A549 (cell line): ENCODE measurements at regions not wholly inside any gene's neighbourhood (a gene's known extent, or its start where the extent isn't known, plus 50 kb on each side); places are given as distances from the start of the nearest gene placed in this dataset.
A peak's percentile ranks its signal among the peaks of the same experiment; 100 is the strongest.

Source experiments
- ATAC-seq, 2 experiments: fragments of 200-7000 bp in 1 of 2; fragments of >200 bp in 1 of 2; cut with Nextera tagmentation in 1 of 2; cut with Tn5 transposase in 1 of 2; 3 replicates each; pipeline versions ENCODE4 v1.8.0 to v1.9.1; 2018 to 2020; ENCODE audit warnings: mild to moderate bottlenecking in 1 of 2, moderate library complexity in 1 of 2
- CTCF ChIA-PET: fragments of 300-600 bp; sonication (Branson Sonifier 250); formaldehyde crosslinking; extraction: SDS; loops from one replicate; lab custom pipeline; 2021; ENCODE audit warnings: antibody characterized with exemption, inconsistent platforms; lab: Yijun Ruan, JAX
- POLR2A ChIA-PET: fragments of 350-600 bp; formaldehyde crosslinking; extraction: SDS; loops from one replicate; lab custom pipeline; 2021; ENCODE audit warnings: antibody characterized with exemption, inconsistent platforms; lab: Yijun Ruan, JAX
- DNase-seq, 2 experiments: peaks; one replicate each; pipeline versions ENCODE4 v3.0.0 to v3.0.0-alpha.2; 2011 to 2016; ENCODE audit warnings: low read depth in 1 of 2, low spot score in 1 of 2
- FAIRE-seq: peaks from 2 replicates; lab custom pipeline; 2011; peaks lifted over from hg19 to GRCh38; lab: Jason Lieb, UNC
- H3K27ac ChIP-seq, 2 experiments: fragments of >200 bp; sonication (Bioruptor Twin); formaldehyde crosslinking; 3 replicates each; pipeline ENCODE4 v1.5.1; 2016 to 2017
- H3K4me1 ChIP-seq: fragments of >200 bp; sonication (Bioruptor Twin); formaldehyde crosslinking; 3 replicates; pipeline ENCODE4 v1.6.1; 2016
- H3K4me2 ChIP-seq: fragments of >200 bp; sonication (Bioruptor Twin); formaldehyde crosslinking; 3 replicates; pipeline ENCODE4 v1.6.1; 2016
- H3K4me3 ChIP-seq: fragments of >200 bp; sonication (Bioruptor Twin); formaldehyde crosslinking; 3 replicates; pipeline ENCODE4 v1.5.1; 2016
- H3K9me3 ChIP-seq: fragments of >200 bp; sonication (Bioruptor Twin); formaldehyde crosslinking; 3 replicates; pipeline ENCODE4 v1.6.1; 2016
- BHLHE40 ChIP-seq: IDR thresholded peaks from 2 replicates; pipeline ENCODE4 v1.6.1; 2012; ENCODE audit warnings: low read depth, low read length, inconsistent platforms
- CHD4 ChIP-seq: fragments of 200-600 bp; sonication (generic); IDR thresholded peaks from 2 replicates; pipeline ENCODE4 v1.6.1; 2016; ENCODE audit warnings: antibody characterized with exemption, mild to moderate bottlenecking, borderline replicate concordance
- HEYL ChIP-seq: fragments of 250-450 bp; sonication (Bioruptor Pico); IDR thresholded peaks from 2 replicates; pipeline ENCODE4 v1.8.0; 2021; ENCODE audit warnings: mild to moderate bottlenecking, moderate library complexity
- HOXA7 ChIP-seq: fragments of 250-450 bp; sonication (Bioruptor Pico); IDR thresholded peaks from 2 replicates; pipeline ENCODE4 v1.5.0; 2020; ENCODE audit warnings: mild to moderate bottlenecking, moderate library complexity
- JUNB ChIP-seq: fragments of >200 bp; sonication (Bioruptor Twin); formaldehyde crosslinking; IDR thresholded peaks from 2 replicates; pipeline ENCODE4 v1.6.1; 2016
- KDM1A ChIP-seq: fragments of 200-600 bp; sonication (generic); IDR thresholded peaks from 2 replicates; pipeline ENCODE4 v1.6.1; 2016; ENCODE audit warnings: low read depth, mild to moderate bottlenecking
- KDM5A ChIP-seq: fragments of 200-600 bp; sonication (generic); IDR thresholded peaks from 2 replicates; pipeline ENCODE4 v1.6.1; 2016; ENCODE audit warnings: antibody characterized with exemption, mild to moderate bottlenecking
- MYC ChIP-seq: IDR thresholded peaks from 2 replicates; pipeline ENCODE4 v1.6.1; 2012; ENCODE audit warnings: mild to moderate bottlenecking, inconsistent platforms, low read length, improper control_type of control experiment, borderline replicate concordance
- RCOR1 ChIP-seq: fragments of 150-350 bp; IDR thresholded peaks from 2 replicates; pipeline ENCODE4 v1.6.1; 2014; ENCODE audit warnings: antibody characterized with exemption, low read length, low read depth
- RFX5 ChIP-seq: fragments of 450-650 bp; IDR thresholded peaks from 2 replicates; pipeline ENCODE4 v1.7.1; 2014; ENCODE audit warnings: antibody characterized with exemption, mild to moderate bottlenecking, moderate library complexity
- SMC3 ChIP-seq: fragments of >200 bp; sonication (Bioruptor Twin); formaldehyde crosslinking; IDR thresholded peaks from 3 replicates; pipeline ENCODE4 v1.6.1; 2018; ENCODE audit warnings: inconsistent platforms
- TP53 ChIP-seq: fragments of 250-450 bp; sonication (Bioruptor Pico); IDR thresholded peaks from 2 replicates; pipeline ENCODE4 v1.5.0; 2021; ENCODE audit warnings: mild to moderate bottlenecking, moderate library complexity
- ZFP36 ChIP-seq: fragments of 450-650 bp; IDR thresholded peaks from 2 replicates; pipeline ENCODE4 v1.6.1; 2014; ENCODE audit warnings: borderline replicate concordance; ENCODE audit not compliant: partially characterized antibody
- ZSCAN20 ChIP-seq: fragments of 250-450 bp; sonication (Bioruptor Pico); IDR thresholded peaks from 2 replicates; pipeline ENCODE4 v1.8.0; 2022; ENCODE audit warnings: mild to moderate bottlenecking, moderate library complexity
- WGBS: methylation state at CpG from one replicate; pipeline ENCODE4 v1.1.6; 2017; ENCODE audit errors: missing lambda C conversion rate; 5-methylcytosine and 5-hydroxymethylcytosine counted together
- TF ChIP-seq, protein P1 (sequence below): fragments of 150-350 bp; IDR thresholded peaks from 2 replicates; pipeline ENCODE4 v1.6.1; 2014; ENCODE audit warnings: low read depth, mild to moderate bottlenecking, low read length
- TF ChIP-seq, protein P2 (sequence below): fragments of 250-450 bp; sonication (Bioruptor Pico); IDR thresholded peaks from 2 replicates; pipeline ENCODE4 v1.5.0; 2020; ENCODE audit warnings: low read depth, mild to moderate bottlenecking, moderate library complexity
- TF ChIP-seq, protein P3 (sequence below): IDR thresholded peaks from 2 replicates; pipeline ENCODE4 v1.6.1; 2012
- TF ChIP-seq, protein P4 (sequence below): fragments of >200 bp; sonication (Bioruptor Twin); formaldehyde crosslinking; IDR thresholded peaks from 3 replicates; pipeline ENCODE4 v1.5.1; 2016

DNA sequence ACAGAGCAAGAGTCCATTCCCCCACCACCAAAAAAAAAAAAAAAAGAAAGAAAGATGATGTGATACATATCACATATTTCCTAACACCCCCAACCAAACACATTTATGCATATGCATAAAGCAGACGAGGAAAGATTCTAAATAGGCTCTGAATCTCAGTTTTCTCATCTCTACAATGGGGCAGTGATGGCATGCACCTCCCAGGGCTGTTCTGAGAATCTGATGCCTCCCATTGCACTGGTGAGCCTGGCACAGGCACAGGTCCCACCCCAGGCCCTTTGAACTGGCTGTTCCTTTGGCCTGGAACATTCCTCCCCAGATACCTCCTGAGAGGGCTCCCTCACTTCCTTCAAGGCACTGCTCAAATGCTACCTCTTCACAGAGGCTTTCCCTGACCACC, 116.5 kb downstream of the C9orf50 start:
- peaks cover 4% of the 10 kb centered on the region; the same call in 2 of the 3 replicates for H3K9me3 ChIP-seq
- ChIA-PET POLR2A (interaction anchor here (0.7 to 1.0 kb wide), 2 partner anchors 10 to 35 kb away, joined by 3 to 4 read pairs; no protein-coding TSS in a partner anchor), CTCF (interaction anchor here (0.6 kb wide), 1 partner anchor 366 kb away, joined by 3 read pairs; no protein-coding TSS in a partner anchor)
- H3K4me2 ChIP-seq = peak overlapping the region; percentile 15; the same call in 1 of the 3 replicates
- no peak for TF ChIP-seq RFX5
- TF ChIP-seq, protein P1, sequence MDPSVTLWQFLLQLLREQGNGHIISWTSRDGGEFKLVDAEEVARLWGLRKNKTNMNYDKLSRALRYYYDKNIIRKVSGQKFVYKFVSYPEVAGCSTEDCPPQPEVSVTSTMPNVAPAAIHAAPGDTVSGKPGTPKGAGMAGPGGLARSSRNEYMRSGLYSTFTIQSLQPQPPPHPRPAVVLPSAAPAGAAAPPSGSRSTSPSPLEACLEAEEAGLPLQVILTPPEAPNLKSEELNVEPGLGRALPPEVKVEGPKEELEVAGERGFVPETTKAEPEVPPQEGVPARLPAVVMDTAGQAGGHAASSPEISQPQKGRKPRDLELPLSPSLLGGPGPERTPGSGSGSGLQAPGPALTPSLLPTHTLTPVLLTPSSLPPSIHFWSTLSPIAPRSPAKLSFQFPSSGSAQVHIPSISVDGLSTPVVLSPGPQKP = no peak
- no peak for TF ChIP-seq BHLHE40
- TF ChIP-seq ZSCAN20 (CRISPR knock-in tag) = no peak
- TF ChIP-seq KDM5A = no peak
- no peak; the same call in 1 of the 2 replicates for TF ChIP-seq KDM1A
- TF ChIP-seq, protein P2, sequence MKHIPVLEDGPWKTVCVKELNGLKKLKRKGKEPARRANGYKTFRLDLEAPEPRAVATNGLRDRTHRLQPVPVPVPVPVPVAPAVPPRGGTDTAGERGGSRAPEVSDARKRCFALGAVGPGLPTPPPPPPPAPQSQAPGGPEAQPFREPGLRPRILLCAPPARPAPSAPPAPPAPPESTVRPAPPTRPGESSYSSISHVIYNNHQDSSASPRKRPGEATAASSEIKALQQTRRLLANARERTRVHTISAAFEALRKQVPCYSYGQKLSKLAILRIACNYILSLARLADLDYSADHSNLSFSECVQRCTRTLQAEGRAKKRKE (CRISPR knock-in tag) = no peak
- TF ChIP-seq SMC3 = no peak
- TF ChIP-seq, protein P3, sequence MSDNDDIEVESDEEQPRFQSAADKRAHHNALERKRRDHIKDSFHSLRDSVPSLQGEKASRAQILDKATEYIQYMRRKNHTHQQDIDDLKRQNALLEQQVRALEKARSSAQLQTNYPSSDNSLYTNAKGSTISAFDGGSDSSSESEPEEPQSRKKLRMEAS = no peak
- no peak for TF ChIP-seq JUNB
- no peak for TF ChIP-seq MYC
- TF ChIP-seq HEYL (CRISPR knock-in tag) = no peak
- TF ChIP-seq ZFP36 = no peak
- no peak for TF ChIP-seq CHD4
- no peak for TF ChIP-seq TP53 (CRISPR knock-in tag)
- TF ChIP-seq, protein P4, sequence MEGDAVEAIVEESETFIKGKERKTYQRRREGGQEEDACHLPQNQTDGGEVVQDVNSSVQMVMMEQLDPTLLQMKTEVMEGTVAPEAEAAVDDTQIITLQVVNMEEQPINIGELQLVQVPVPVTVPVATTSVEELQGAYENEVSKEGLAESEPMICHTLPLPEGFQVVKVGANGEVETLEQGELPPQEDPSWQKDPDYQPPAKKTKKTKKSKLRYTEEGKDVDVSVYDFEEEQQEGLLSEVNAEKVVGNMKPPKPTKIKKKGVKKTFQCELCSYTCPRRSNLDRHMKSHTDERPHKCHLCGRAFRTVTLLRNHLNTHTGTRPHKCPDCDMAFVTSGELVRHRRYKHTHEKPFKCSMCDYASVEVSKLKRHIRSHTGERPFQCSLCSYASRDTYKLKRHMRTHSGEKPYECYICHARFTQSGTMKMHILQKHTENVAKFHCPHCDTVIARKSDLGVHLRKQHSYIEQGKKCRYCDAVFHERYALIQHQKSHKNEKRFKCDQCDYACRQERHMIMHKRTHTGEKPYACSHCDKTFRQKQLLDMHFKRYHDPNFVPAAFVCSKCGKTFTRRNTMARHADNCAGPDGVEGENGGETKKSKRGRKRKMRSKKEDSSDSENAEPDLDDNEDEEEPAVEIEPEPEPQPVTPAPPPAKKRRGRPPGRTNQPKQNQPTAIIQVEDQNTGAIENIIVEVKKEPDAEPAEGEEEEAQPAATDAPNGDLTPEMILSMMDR = no peak
- H3K4me3 ChIP-seq = no peak overlapping the region
- H3K27ac ChIP-seq = peak overlapping the region; percentile 67 to 79
- peaks cover 54% of the 10 kb centered on the region for H3K4me1 ChIP-seq
- ATAC-seq (no peak), FAIRE-seq (no peak), DNase-seq (no peak)
- 61% methylated on average over 1 of the region's 1 CpG for WGBS

DNA sequence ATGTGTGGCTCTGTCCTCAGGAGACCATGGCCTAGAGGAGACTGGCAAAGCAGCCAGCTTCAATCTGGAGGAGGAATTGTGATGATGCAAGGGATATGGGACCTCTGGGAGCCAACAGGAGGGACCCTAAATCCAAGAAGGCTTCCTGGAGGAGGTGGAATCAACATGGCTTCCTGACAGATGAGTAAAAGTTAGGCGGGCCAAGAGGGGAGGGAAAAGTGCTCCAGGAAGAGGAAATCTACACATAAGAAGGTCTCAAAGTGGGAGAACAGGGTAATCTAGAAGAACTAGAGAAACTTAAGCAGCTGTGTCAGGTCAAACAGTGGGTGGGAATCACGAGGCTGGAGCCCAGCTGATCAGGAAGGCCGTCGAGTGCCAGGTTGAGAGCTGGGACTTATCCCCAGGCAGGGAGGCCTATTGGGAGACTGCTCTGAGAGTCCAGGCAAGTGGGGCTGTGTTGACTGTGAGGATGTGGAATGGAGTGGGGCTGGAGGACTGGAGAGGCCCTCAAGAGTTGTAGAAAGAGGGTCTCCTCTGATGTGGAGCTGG, 119.1 kb downstream of the C9orf50 start:
- Histone ChIP-seq H3K9me3 (no peaks in the 10 kb centered on the region), H3K4me3 (no peak overlapping the region), H3K27ac (peak overlapping the region; percentile 99 to 100; a peak in 5 of 6 replicates), H3K4me1 (peaks cover 72% of the 10 kb centered on the region), H3K4me2 (no peak overlapping the region)
- ChIA-PET CTCF (interaction anchor here (0.6 to 9.8 kb wide), 11 partner anchors 43 to 370 kb away, joined by 3 to 90 read pairs (median 3); no protein-coding TSS in a partner anchor), POLR2A (interaction anchor here (1.0 to 1.3 kb wide), 3 partner anchors 18 to 328 kb away, joined by 3 to 4 read pairs (median 4); no protein-coding TSS in a partner anchor)
- FAIRE-seq (no peak), ATAC-seq (no peak), DNase-seq (no peak)
- TF ChIP-seq RCOR1 (no peak), ZFP36 (peak; percentile 98), HOXA7 (CRISPR knock-in tag) (no peak)
- TF ChIP-seq, protein P1 = no peak
- 79% methylated on average over 4 of the region's 4 CpGs for WGBS
